HG02870 (cell line): ENCODE measurements at regions not wholly inside any gene's neighbourhood (a gene's known extent, or its start where the extent isn't known, plus 50 kb on each side); places are given as distances from the start of the nearest gene placed in this dataset.
"Not testable (repeated sequence)": the region's sequence is repeated elsewhere in the genome, so short reads cannot be mapped to it uniquely, and the experiment has no call there.

ENCODE experiments used
- ATAC-seq: cut with Tn5 transposase; IDR thresholded peaks from one replicate; pipeline ENCODE4 v1.9.1; 2021; ENCODE audit warnings: mild to moderate bottlenecking, moderate library complexity; ENCODE audit not compliant: unreplicated experiment

DNA sequence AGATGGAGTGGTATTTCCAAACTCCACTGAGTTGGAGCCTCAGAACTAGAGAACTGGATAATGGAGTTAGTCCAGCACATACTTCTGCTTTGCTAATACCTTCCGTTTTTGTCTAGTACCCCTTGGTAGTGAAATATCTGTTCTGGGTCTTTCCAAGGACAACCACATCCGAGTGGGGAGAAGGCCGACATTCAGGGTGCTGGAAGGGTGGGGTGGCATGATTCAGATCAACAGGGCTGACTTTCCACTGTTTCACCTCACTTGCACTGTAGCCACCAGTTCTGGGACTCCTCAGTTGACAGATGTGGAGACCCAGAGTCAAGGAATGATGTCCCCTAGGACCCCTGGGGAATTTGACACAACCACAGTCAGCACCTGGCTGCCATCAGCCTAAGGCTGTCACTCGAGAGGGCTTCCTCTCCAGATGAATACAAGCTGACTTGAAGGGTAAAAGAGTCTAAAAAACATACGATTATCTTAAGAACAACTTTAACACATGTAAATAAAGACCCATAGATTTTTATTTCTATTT is 84.8 kb upstream of the HNF1B start:
- no peak for ATAC-seq

DNA sequence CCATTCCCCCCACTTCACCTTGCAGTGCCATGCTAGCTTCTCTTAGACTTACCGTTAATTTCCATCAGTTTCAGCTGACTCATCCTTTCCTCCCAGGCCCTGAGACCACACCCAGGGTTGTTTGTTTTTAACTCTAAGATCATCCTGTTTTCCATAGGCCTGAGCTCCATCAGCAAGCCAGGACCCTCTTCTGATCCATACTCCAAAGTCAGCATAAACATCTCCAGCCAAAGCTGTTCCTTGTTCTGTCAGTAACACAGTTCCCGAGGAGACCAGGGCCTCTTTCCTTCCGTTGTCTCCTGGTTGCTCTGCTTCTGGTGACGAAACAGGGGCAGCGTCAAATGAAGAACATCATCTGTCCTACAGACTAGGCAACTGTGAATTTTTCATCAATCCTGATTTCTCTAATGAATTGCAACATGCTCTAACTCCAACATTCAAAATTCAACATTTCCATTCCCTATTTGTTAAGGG is 83.8 kb upstream of the HNF1B start:
- no peak for ATAC-seq

DNA sequence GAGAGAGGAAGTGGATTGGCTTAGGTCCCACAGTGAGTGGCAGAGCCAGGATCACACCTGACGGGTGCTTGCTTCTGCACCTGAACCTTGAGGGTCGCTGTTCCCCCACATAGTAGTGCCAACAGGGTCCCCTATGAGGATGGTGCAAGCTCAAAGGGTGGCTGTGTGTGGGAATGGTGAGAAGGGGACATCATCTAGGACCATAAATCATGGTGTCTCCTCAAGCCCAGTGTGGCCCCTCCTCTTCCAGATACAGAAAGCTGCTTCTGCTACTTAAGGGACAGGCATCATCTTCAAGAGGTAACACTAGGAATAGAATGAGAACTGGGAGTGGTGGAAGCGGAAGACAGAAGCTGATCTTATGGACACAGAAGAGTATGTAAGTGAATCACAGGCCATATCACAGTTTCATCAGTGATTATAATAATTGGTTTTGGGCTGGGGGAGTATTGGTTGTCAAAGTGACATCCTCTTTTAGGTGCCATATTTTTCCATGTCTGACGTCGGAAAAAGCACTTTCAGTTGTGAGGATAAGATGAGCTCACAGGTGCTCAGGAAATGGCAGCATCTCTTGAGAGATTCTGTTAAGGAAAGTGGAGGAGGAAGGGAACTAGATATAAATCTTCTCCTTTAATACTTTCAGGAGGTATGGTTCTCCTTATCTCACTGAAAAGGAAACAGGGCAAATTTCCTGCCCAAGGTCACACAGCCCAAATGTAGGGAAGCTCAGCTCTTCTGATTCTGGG is 83.2 kb upstream of the HNF1B start:
- ATAC-seq, result no peak

DNA sequence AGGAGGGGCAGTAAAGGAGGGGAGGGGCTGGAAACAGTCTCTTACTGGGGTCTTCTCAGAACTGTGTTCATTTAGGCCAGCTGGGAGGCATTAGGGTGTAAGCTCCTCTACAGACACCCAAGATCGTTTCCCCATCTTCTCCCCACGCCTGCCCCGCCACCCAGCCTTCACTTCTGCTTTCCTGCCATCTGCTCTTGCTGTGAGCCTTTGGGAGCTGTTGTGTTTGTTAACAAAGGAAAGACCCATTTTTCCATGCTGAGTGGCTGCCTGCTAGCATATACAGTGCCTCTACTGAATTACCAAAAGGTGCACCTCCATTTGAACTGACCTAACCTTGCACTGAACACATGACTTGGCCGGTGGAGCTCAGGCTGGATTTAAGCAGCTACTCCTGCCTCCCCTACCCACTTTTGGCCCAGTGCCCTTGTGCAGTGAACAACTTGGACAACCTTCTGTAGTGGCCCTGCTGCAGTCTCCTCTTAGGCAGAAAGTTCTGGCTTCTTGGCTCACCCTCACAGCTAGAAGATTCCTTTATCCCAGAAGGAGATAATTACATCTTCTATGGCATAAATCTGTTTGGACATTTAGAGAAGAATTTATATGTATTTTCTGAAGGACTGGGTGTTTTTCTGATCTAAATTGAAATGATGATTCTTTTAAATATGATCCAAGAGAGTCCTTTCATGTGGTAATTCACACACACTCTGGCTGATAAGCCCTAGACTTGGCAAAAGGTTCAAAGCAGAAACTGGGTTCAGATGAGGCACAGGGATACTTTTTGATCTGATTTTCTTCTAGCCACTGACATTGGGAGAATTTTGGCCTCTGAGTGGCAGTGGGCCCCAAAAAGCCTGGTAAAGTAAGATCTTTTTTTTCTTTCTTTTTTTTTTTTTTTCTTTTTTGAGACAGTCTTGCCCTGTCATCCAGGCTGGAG is 81.9 kb upstream of the HNF1B start:
- ATAC-seq, result no peak

DNA sequence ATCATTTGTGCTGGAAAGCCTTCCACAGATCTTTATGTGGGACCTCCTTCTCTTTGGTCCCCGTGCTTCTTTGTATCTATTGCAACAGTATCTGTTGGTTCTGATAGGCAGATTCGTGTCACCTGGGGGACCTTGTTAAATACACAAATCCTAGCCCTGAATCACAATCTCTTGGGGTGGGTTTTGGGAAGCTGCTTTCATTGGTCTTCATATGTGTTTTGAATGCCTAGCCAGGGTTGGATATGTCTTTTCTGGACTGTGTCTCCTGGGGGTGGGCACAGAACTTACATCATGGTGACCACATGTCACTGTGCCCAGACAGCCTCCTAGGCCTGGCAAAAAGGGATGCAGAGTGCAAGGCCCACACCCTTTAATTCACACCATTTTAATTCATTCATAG is 81.0 kb upstream of the HNF1B start:
- ATAC-seq, result no peak

DNA sequence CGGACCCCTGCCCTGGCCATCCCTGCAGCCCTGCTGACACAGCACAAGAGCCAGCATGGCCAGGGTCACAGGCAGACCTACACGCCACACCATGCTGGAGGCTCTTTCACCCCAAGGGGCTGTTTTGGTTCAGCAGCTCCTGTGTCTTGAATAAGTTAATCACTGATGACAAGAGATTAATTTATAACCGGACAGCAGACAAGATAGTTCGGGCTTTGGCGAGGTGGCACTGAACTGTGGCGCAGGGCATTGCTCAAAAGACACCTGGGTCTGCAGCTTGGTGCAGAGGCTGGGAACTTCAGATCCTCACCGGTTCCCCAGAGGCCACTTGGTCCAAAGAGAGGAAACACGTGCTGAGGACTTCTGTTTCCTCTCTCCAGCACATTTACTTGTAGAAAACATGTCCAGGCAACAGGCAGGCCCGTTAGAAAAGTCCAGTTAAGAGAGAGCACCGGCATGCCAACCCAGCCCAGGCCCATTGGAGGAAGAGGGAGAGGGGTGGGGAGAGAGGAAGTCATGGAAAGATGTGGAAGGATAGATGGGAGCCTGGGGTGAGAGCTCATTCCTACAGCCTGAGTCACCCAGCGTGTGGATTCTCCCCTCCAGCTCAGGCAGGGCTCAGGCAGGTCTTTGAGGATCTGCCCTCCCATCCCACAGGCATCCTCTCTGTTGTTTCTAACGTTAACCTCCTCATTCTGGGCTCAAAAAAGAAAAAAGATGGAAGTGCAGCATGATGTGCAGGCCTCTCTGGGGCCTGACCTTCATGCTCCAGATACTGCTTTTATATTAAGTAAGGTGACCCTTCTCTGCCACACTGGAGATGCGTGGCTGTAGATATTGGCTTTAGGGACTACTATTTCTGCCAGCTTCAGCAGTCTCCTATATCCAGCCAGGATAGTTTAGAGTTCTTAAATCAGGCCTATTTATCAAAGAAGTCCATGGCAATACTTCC is 80.0 kb upstream of the HNF1B start:
- no peak for ATAC-seq

DNA sequence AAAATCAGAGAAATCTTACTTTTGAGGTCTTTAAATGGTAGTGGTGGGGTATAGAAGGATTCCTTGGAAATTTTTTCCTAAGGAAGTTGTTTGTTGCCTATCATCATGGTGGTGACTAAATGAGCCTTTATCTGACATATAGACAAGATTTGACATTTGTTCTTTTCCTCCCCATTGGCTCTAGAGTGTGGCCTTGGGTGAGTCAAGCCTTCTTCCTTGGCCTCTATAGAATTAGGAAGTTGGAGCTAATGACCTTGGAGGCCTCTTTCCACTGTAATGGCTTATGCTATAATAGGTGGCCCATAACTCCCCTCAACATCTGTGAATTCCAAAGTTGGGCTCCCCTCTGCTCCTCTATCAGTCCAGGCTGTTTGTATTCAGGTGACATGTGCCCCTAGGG is 79.1 kb upstream of the HNF1B start:
- no peak for ATAC-seq

DNA sequence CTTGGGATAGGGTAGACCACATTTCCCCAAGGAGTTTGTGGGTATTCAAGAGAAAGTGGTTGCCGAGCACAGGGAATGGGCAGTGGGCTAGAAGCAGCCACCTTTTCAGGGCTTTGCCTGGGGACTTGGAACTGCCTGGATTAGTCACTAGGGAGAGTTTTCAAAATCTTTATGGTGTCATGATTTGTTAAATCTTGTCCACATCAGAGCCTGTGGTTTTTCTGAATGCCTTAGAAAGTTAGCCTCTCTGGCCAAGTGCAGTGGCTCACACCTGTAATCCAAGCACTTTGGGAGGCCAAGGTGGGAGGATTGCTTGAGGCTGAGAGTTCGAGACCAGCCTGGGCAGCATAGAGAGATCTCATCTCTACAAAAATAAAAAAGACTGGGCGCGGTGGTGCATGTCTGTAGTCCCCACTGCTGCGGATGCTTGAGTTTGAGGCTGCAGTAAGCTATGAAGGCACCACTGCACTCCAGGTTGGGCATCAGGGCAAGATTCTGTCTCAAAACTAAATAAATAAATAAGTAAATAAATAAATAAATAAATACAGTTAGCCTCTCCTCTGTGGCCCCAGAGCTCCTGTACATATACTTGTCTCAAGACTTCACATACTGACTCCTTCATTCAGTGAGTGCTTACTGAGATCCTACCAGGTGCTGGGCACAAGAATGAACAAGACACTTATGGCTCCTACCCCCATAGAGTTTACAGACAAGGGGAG is 76.3 kb upstream of the HNF1B start:
- ATAC-seq, result no peak

DNA sequence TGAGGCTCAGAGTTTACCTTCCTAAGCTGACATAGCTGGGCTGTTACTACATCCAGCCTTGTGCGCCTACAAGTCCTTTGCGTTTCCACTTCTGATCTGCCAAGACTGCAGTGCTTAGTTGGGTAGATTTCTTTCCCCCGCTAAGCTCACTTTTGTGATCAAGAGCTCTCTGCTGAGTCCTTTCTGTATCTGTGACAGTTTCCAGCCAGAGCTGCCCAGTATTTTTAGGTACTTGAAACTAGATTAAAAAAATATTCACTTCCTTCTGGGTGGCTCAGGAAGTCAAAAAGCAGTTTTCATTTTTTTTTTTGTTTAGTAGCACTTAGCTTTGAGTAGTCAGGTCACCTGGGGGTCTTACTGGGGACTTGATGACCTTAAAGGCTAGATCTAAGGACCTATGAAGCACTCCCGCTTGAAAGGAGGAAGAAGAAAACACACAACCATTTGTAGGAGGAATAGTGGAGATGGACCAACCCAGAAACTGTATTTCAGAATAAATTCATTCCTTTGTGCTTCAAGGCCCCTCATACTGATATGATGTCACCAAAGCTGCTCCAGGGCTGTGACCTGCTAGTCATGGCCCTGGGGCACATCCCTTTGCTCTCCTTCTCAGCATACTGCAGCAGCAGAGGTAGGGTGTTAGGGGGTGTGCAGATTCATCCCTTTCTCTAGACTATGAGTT is 75.6 kb upstream of the HNF1B start:
- ATAC-seq, result no peak

DNA sequence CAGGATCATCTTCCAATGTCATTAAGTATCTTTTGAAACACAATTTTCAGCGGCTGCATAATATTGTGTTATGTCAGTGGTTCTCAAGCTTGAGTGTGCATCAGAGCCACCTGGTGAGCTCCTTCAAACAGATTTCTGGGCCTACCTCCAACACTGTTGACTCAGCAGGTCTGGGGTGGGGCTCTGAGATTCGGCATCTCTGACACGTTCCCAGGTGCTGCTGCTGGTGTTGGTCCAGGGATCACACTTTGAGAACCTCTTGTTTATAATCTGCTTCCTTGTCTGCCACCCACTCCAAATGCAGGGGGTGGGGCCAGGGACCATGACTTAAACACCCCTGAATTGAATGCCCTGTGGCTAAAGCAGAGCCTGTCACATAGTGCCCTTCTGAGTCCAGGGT is 73.8 kb upstream of the HNF1B start:
- ATAC-seq, result no peak

DNA sequence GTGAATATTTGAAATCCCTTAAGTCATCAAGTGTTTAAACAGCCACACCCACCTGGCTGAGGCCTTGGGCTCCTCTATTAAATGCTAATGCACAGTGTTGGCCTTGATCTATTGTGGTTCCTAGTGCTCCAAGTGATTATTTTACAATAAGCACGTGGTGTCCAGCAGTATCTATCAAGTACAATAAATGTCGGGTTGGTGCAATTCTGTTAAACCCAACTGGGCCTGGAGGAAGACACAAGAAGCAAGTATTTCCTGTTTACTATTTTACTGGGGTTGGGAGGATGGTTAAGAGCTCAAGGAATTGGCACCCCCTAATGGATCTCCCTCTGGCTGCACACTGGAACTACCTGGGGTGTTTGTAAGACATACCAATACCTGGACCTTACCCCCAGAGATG is 72.1 kb upstream of the HNF1B start:
- ATAC-seq, result no peak

DNA sequence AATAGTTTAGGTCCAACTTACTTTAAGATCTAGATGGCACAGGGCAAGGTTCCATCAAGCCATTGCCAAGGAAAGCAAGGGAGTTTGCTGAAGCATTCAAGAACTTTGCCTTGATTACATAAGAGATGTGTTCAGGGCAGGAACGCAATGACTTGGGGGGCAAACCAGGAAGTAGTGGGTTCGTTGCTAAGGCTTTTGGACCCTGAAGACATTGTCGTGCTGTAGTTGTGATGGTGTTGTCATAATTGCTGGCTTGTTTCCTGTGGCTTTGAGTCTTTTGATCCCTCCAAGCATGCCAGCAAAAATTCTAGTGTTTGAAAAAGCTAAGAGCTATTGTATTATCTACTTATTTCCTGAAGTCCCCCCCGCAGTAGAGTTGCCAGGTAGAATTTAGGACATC is 70.7 kb upstream of the HNF1B start:
- no peak for ATAC-seq

DNA sequence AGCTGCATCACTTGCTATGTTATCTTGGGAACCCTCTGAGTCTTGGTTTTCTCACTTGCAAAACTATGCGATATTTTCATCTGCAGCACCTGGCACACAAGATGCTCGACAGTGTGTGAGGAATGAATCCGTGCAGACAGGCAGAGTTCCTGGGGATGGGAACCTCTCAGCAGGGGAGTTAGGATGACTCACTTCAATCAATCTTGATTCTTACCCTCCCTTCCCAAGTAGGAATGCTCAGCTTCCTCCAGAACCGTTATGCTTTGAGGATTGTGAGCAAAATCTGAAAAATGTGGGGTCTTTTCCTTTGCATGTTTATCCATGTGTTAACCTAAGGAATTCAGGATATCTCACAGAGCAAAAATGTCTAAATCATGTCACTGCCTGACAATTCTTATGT is 68.9 kb upstream of the HNF1B start:
- no peak for ATAC-seq

DNA sequence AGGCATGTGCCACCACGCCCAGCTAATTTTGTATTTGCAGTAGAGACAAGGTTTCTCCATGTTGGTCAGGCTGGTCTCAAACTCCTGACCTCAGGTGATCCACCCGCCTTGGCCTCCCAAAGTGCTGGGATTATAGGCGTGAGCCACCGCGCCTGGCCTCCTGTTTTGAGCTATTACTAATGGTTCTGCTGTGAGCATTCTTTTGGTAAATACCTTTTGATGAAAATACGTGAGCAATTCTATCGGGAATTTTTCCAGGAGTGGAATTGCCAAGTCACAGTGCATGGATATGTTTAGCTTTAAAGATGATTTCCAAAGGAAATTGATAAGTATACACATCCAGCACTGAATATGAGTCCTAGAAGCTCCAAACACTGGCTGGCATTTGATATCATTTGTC is 64.0 kb upstream of the HNF1B start:
- ATAC-seq, result not testable (repeated sequence)

DNA sequence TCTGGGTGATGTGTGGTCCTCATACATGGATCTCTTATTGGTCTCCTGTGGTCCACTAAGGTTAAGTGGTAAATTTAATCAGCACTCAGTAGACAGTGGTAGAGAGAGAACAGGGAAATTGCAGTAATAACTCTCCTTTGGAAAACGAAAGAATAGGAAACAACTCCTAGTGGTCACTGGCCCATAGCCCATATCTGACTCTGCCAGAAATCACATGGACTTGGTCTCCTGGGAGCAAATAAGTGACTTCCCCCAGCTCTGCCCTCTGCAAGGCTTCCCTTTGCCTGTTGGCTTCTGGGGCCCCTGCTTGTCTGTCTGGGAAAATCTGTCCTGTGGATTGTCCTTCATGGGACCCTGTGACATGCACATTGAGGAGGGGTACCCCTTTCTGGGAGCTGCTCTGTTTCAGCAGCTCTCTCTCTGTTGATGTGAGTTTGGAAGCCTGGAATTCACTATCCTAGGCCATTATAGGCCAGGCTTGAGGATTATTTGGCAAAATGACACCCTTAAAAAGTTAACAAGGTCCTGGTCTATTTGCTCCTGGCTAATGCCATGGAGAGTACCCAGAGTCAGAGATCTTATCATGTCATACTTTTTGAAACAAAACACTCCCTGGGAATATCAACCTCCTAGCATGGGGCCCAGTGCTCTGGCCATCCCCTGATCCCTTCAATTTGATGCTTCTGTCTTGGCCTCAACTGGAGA is 58.0 kb upstream of the HNF1B start:
- ATAC-seq, result no peak

DNA sequence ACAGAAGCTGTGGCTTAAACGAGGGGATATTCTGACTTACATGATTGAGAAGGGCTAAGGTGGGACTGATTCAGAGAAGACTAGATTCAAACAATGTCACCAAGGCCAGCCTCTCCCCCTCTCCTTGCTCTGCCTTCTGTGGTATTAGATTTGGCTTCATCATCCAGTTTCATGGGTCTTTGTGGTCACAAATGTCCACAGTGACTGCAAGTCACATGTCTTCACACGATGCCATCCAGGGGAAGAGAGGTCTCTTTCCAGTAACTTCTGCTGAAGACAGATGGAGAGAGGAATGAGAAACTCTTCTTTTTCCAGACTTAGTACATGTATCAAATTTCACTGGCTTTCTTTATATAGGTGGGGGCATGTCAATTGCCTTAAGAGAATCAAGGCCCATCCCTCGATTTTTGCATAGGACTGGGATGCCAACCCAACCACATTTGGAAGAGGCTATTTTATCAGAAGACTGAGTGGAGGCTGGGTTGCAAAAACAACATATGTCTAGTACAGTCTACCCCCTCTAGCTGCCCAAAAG is 57.3 kb upstream of the HNF1B start:
- no peak for ATAC-seq

DNA sequence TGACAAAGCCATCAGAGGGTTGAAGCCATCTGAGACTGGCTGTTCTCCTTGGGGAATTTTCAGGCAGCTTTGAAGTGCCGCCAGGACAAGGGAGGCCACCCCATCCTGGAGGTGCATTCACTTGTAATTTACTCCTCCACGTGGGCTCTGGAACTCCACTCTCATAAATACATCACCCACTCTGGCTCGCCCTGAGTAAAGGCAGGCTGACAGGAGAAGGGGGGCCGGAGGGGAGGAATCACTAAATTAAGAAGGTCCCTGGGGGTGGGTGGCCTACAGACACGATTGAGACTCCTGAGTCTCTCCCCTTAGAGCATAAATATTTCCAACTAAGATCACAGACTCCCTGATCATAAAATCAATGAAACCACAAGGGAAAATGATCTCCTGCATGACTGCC is 56.3 kb upstream of the HNF1B start:
- no peak for ATAC-seq

DNA sequence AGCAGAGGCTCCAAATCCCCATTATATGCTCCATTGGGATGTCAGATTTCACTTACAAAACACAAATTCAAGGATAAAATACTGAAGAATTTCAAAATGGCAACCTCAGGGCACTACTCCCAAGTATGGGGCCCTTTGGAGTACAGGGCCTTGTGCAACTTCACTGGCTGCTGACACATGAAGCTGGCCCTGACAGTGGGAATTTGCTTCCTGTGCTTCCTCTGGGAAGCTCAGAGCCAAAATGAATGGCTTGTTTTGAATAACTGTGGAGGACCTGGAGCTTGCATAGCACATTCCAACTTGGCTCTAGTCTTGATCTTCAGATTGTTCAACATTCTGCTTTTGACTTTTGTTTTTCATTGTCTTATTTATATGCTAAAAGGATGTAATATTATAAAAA is 52.3 kb upstream of the HNF1B start:
- ATAC-seq, result no peak

DNA sequence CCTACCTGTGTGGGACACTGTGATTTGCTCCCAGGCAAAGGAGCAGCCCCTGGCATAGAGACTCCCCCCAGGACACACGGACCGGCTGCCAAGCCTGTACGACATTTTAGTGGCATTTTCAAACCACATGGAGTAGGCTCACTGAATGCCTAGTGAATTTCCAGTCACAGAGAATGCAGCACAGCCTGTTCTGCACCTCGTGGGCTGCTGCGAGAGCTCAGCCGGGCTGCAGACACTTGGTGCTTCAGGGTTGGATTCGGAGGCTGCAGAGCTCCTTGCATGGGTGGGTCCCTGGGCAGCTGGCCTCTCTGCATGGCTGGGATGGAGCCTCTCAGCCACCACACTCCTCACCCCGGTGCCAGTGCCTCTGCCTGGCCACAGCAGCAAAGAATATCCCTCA is 51.2 kb upstream of the HNF1B start:
- no peak for ATAC-seq
